HEK293 (cell line): ENCODE measurements at regions not wholly inside any gene's neighbourhood (a gene's known extent, or its start where the extent isn't known, plus 50 kb on each side); places are given as distances from the start of the nearest gene placed in this dataset.

Experiments
- CTCF ChIP-seq: fragments of 450-650 bp; formaldehyde crosslinking; IDR thresholded peaks from 2 replicates; pipeline ENCODE4 v1.5.1; 2016; ENCODE audit warnings: missing biosample characterization, missing genetic modification characterization
- GFI1B ChIP-seq: fragments of 450-650 bp; formaldehyde crosslinking; IDR thresholded peaks from 2 replicates; pipeline ENCODE4 v1.5.1; 2016; ENCODE audit warnings: missing biosample characterization, missing genetic modification characterization
- PATZ1 ChIP-seq: fragments of 450-650 bp; formaldehyde crosslinking; IDR thresholded peaks from 2 replicates; pipeline ENCODE4 v1.5.1; 2016; ENCODE audit warnings: missing biosample characterization, missing genetic modification characterization
- PRDM2 ChIP-seq: fragments of 450-650 bp; formaldehyde crosslinking; IDR thresholded peaks from 2 replicates; pipeline ENCODE4 v1.5.1; 2016; ENCODE audit warnings: missing biosample characterization, missing genetic modification characterization, borderline replicate concordance
- RBAK ChIP-seq: fragments of 450-650 bp; formaldehyde crosslinking; IDR thresholded peaks from 2 replicates; pipeline ENCODE4 v1.5.1; 2016; ENCODE audit warnings: missing biosample characterization, missing genetic modification characterization
- SALL2 ChIP-seq: fragments of 450-650 bp; formaldehyde crosslinking; IDR thresholded peaks from 2 replicates; pipeline ENCODE4 v1.5.0; 2017; ENCODE audit warnings: missing biosample characterization, mild to moderate bottlenecking, missing genetic modification characterization, borderline replicate concordance
- SCRT1 ChIP-seq: fragments of 450-650 bp; formaldehyde crosslinking; IDR thresholded peaks from 2 replicates; pipeline ENCODE4 v1.5.1; 2016; ENCODE audit warnings: missing biosample characterization, missing genetic modification characterization, borderline replicate concordance
- ZFP37 ChIP-seq: fragments of 450-650 bp; formaldehyde crosslinking; IDR thresholded peaks from 2 replicates; pipeline ENCODE4 v1.5.1; 2016; ENCODE audit warnings: missing biosample characterization, missing genetic modification characterization
- ZNF138 ChIP-seq: fragments of 450-650 bp; formaldehyde crosslinking; IDR thresholded peaks from 2 replicates; pipeline ENCODE4 v1.5.1; 2016; ENCODE audit warnings: missing biosample characterization, missing genetic modification characterization, borderline replicate concordance
- ZNF202 ChIP-seq: fragments of 450-650 bp; formaldehyde crosslinking; IDR thresholded peaks from 2 replicates; pipeline ENCODE4 v1.5.1; 2016; ENCODE audit warnings: missing biosample characterization, missing genetic modification characterization, borderline replicate concordance
- ZNF221 ChIP-seq: fragments of 450-650 bp; formaldehyde crosslinking; IDR thresholded peaks from 2 replicates; pipeline ENCODE4 v1.5.1; 2017; ENCODE audit warnings: missing biosample characterization, missing genetic modification characterization, borderline replicate concordance
- ZNF239 ChIP-seq: fragments of 450-650 bp; formaldehyde crosslinking; IDR thresholded peaks from 2 replicates; pipeline ENCODE4 v1.5.1; 2016; ENCODE audit warnings: missing biosample characterization, missing genetic modification characterization
- ZNF426 ChIP-seq: fragments of 450-650 bp; formaldehyde crosslinking; IDR thresholded peaks from 2 replicates; pipeline ENCODE4 v1.5.1; 2017; ENCODE audit warnings: missing biosample characterization, missing genetic modification characterization, mild to moderate bottlenecking, inconsistent platforms, moderate library complexity
- ZNF548 ChIP-seq: fragments of 450-650 bp; formaldehyde crosslinking; IDR thresholded peaks from 2 replicates; pipeline ENCODE4 v1.5.1; 2016; ENCODE audit warnings: missing biosample characterization, missing genetic modification characterization
- ZNF549 ChIP-seq: fragments of 450-650 bp; IDR thresholded peaks from 2 replicates; pipeline ENCODE4 v1.5.1; 2018; ENCODE audit warnings: missing biosample characterization, missing genetic modification characterization, mild to moderate bottlenecking, inconsistent platforms, moderate library complexity
- ZNF555 ChIP-seq: fragments of 450-650 bp; formaldehyde crosslinking; conservative IDR thresholded peaks from 2 replicates; pipeline ENCODE4 v1.5.1; 2017; ENCODE audit warnings: missing biosample characterization, mild to moderate bottlenecking, missing genetic modification characterization, inconsistent platforms
- ZNF785 ChIP-seq: fragments of 450-650 bp; formaldehyde crosslinking; IDR thresholded peaks from 2 replicates; pipeline ENCODE4 v1.5.1; 2016; ENCODE audit warnings: missing biosample characterization, missing genetic modification characterization
- ZXDB ChIP-seq: fragments of 450-650 bp; formaldehyde crosslinking; IDR thresholded peaks from 2 replicates; pipeline ENCODE4 v1.5.1; 2016; ENCODE audit warnings: missing biosample characterization, missing genetic modification characterization
- TF ChIP-seq, protein P1 (sequence below): fragments of 450-650 bp; formaldehyde crosslinking; conservative IDR thresholded peaks from 2 replicates; pipeline ENCODE4 v1.5.1; 2016; ENCODE audit warnings: low read depth, missing biosample characterization, missing genetic modification characterization
- TF ChIP-seq, protein P2 (sequence below): IDR thresholded peaks from 2 replicates; pipeline ENCODE4 v1.6.1; 2011; ENCODE audit warnings: mild to moderate bottlenecking, low read depth, low read length, borderline replicate concordance
- TF ChIP-seq, protein P3 (sequence below): fragments of 450-650 bp; formaldehyde crosslinking; IDR thresholded peaks from 2 replicates; pipeline ENCODE4 v1.5.1; 2016; ENCODE audit warnings: missing biosample characterization, missing genetic modification characterization

DNA sequence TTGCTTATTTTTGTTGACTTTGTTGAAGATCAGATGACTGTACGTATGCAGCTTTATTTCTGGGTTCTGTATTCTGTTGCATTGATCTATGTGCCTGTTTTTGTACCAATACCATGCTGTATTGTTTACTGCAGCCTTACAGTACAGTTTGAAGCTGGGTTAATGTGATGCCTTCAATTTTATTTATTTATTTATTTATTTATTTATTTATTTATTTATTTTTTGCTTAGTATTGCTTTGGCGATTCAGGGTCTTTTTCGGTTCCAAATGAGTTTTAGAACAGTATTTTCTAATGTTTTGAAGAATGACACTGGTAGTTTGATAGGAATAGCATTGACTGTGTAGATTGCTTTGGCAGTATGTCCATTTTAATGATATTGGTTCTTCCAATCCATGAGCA is 210.3 kb downstream of the EPM2A start (continued):
- TF ChIP-seq ZNF549 (tag by site-specific recombination), result no peak
- 0 out of 2 replicates have a peak, but pooled peaks have one; percentile 56 for TF ChIP-seq ZNF202 (tag by site-specific recombination)
- peak; percentile 77 for TF ChIP-seq ZNF426 (tag by site-specific recombination)
- TF ChIP-seq, protein P1, sequence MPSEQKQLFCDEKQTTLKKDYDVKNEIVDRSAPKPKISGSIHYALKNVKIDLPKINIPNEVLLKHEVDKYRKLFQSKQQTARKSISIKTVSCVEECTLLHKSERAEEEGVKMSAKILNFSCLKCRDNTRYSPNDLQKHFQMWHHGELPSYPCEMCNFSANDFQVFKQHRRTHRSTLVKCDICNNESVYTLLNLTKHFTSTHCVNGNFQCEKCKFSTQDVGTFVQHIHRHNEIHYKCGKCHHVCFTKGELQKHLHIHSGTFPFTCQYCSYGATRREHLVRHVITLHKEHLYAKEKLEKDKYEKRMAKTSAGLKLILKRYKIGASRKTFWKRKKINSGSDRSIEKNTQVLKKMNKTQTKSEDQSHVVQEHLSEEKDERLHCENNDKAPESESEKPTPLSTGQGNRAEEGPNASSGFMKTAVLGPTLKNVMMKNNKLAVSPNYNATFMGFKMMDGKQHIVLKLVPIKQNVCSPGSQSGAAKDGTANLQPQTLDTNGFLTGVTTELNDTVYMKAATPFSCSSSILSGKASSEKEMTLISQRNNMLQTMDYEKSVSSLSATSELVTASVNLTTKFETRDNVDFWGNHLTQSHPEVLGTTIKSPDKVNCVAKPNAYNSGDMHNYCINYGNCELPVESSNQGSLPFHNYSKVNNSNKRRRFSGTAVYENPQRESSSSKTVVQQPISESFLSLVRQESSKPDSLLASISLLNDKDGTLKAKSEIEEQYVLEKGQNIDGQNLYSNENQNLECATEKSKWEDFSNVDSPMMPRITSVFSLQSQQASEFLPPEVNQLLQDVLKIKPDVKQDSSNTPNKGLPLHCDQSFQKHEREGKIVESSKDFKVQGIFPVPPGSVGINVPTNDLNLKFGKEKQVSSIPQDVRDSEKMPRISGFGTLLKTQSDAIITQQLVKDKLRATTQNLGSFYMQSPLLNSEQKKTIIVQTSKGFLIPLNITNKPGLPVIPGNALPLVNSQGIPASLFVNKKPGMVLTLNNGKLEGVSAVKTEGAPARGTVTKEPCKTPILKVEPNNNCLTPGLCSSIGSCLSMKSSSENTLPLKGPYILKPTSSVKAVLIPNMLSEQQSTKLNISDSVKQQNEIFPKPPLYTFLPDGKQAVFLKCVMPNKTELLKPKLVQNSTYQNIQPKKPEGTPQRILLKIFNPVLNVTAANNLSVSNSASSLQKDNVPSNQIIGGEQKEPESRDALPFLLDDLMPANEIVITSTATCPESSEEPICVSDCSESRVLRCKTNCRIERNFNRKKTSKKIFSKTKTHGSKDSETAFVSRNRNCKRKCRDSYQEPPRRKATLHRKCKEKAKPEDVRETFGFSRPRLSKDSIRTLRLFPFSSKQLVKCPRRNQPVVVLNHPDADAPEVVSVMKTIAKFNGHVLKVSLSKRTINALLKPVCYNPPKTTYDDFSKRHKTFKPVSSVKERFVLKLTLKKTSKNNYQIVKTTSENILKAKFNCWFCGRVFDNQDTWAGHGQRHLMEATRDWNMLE (tag by site-specific recombination), result peak; percentile 82
- TF ChIP-seq GFI1B (tag by site-specific recombination), result no peak
- TF ChIP-seq ZNF785, result no peak
- TF ChIP-seq CTCF (tag by site-specific recombination), result no peak
- TF ChIP-seq ZNF221, result no peak
- TF ChIP-seq PRDM2 (tag by site-specific recombination), result no peak
- TF ChIP-seq ZXDB (tag by site-specific recombination), result no peak
- no peak for TF ChIP-seq ZNF138 (tag by site-specific recombination)
- no peak for TF ChIP-seq SALL2 (tag by site-specific recombination)
- TF ChIP-seq, protein P2, sequence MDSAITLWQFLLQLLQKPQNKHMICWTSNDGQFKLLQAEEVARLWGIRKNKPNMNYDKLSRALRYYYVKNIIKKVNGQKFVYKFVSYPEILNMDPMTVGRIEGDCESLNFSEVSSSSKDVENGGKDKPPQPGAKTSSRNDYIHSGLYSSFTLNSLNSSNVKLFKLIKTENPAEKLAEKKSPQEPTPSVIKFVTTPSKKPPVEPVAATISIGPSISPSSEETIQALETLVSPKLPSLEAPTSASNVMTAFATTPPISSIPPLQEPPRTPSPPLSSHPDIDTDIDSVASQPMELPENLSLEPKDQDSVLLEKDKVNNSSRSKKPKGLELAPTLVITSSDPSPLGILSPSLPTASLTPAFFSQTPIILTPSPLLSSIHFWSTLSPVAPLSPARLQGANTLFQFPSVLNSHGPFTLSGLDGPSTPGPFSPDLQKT, result no peak
- TF ChIP-seq, protein P3, sequence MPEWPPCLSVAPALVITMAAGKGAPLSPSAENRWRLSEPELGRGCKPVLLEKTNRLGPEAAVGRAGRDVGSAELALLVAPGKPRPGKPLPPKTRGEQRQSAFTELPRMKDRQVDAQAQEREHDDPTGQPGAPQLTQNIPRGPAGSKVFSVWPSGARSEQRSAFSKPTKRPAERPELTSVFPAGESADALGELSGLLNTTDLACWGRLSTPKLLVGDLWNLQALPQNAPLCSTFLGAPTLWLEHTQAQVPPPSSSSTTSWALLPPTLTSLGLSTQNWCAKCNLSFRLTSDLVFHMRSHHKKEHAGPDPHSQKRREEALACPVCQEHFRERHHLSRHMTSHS (tag by site-specific recombination), result no peak
- no peak for TF ChIP-seq ZNF548 (tag by site-specific recombination)
- no peak for TF ChIP-seq SCRT1 (tag by site-specific recombination)
- TF ChIP-seq ZNF555 (tag by site-specific recombination), result peak; percentile 74
- no peak for TF ChIP-seq ZFP37 (tag by site-specific recombination)
- TF ChIP-seq RBAK (tag by site-specific recombination), result no peak
- TF ChIP-seq ZNF239, result no peak
- no peak for TF ChIP-seq PATZ1 (tag by site-specific recombination)
